ENCODE measurements at regions not wholly inside any gene's neighbourhood (a gene's known extent, or its start where the extent isn't known, plus 50 kb on each side); places are given as distances from the start of the nearest gene placed in this dataset.

DNA sequence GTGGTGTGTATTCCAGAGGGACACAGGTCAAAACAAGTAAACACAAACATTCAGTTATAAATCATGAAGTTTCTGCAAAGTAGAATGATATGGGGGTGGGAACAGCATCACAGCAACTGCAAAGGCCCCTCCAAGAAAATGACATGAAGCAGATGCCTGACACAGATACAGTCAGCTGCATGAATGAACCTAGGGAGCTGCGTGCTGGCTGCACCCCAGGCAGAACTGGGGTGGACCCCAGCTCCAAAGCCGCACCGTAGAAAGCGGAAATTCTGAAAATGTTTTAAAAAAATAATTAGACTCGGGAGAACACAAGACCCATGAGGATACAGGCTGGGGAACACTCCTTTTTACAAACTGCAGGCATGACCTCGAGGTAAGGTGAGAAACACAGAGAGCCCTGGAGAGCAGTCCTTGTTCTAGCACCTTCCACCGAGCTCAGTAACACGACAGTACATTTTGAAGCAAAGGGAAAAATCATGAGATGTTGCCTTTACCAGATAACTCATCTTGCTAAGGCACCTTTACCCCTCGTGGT is 323.8 kb downstream of the SOX9 start:
- TF ChIP-seq, protein P1, sequence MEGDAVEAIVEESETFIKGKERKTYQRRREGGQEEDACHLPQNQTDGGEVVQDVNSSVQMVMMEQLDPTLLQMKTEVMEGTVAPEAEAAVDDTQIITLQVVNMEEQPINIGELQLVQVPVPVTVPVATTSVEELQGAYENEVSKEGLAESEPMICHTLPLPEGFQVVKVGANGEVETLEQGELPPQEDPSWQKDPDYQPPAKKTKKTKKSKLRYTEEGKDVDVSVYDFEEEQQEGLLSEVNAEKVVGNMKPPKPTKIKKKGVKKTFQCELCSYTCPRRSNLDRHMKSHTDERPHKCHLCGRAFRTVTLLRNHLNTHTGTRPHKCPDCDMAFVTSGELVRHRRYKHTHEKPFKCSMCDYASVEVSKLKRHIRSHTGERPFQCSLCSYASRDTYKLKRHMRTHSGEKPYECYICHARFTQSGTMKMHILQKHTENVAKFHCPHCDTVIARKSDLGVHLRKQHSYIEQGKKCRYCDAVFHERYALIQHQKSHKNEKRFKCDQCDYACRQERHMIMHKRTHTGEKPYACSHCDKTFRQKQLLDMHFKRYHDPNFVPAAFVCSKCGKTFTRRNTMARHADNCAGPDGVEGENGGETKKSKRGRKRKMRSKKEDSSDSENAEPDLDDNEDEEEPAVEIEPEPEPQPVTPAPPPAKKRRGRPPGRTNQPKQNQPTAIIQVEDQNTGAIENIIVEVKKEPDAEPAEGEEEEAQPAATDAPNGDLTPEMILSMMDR (IDR thresholded peaks at IDR 0.05), result no peak
- TF ChIP-seq POLR2A (IDR thresholded peaks at IDR 0.05) (no peak), EP300 (IDR thresholded peaks at IDR 0.05) (no peak)

Measured in ovary (tissue), 3 donors.